Prostate gland (tissue), 2 donors: ENCODE measurements at regions not wholly inside any gene's neighbourhood (a gene's known extent, or its start where the extent isn't known, plus 50 kb on each side); places are given as distances from the start of the nearest gene placed in this dataset.

Experiments
- POLR2A ChIP-seq: fragments of 450-650 bp; IDR thresholded peaks from one replicate; pipeline ENCODE4 v1.6.1; 2016; ENCODE audit warnings: antibody characterized with exemption, mild to moderate bottlenecking
- POLR2AphosphoS5 ChIP-seq: sonication (generic); formaldehyde crosslinking; IDR thresholded peaks from one replicate; pipeline ENCODE4 v1.6.1; 2017; ENCODE audit warnings: antibody characterized with exemption
- TF ChIP-seq, protein P1 (sequence below), 4 experiments: fragments of 200-600 bp in 2 of 4; fragments of 450-650 bp in 2 of 4; sonication (generic) in 2 of 4; IDR thresholded peaks; 1 replicate in 3 of 4; 2 replicates in 1 of 4; pipeline ENCODE4 v1.5.1; 2016 to 2019; ENCODE audit warnings: antibody characterized with exemption in 4 of 4, mild to moderate bottlenecking in 2 of 4, moderate library complexity in 2 of 4

DNA sequence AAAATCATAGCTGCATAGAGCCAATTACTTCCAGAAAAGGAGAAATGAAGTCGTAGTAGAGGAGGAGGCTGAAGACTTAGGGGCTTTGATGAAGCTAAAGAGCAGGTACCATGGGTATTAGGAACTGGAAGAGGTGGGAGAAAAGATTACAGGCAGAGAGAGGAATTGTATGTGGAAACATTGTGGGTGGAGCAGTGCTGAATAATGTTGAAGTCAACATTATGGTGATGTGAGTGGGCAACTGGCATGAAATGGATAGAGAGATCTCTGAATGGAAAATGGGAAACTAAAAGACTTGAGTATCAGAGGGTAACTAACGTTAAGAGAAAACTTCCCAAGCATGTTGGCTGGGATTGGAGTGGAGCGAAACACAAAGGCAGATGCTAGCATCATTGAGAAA lies 92.5 kb downstream of the AREG start:
- TF ChIP-seq, protein P1, sequence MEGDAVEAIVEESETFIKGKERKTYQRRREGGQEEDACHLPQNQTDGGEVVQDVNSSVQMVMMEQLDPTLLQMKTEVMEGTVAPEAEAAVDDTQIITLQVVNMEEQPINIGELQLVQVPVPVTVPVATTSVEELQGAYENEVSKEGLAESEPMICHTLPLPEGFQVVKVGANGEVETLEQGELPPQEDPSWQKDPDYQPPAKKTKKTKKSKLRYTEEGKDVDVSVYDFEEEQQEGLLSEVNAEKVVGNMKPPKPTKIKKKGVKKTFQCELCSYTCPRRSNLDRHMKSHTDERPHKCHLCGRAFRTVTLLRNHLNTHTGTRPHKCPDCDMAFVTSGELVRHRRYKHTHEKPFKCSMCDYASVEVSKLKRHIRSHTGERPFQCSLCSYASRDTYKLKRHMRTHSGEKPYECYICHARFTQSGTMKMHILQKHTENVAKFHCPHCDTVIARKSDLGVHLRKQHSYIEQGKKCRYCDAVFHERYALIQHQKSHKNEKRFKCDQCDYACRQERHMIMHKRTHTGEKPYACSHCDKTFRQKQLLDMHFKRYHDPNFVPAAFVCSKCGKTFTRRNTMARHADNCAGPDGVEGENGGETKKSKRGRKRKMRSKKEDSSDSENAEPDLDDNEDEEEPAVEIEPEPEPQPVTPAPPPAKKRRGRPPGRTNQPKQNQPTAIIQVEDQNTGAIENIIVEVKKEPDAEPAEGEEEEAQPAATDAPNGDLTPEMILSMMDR (IDR thresholded peaks at IDR 0.05): no peak
- TF ChIP-seq POLR2A: no peak
- TF ChIP-seq POLR2AphosphoS5: no peak
